ENCODE measurements at regions not wholly inside any gene's neighbourhood (a gene's known extent, or its start where the extent isn't known, plus 50 kb on each side); places are given as distances from the start of the nearest gene placed in this dataset.

DNA sequence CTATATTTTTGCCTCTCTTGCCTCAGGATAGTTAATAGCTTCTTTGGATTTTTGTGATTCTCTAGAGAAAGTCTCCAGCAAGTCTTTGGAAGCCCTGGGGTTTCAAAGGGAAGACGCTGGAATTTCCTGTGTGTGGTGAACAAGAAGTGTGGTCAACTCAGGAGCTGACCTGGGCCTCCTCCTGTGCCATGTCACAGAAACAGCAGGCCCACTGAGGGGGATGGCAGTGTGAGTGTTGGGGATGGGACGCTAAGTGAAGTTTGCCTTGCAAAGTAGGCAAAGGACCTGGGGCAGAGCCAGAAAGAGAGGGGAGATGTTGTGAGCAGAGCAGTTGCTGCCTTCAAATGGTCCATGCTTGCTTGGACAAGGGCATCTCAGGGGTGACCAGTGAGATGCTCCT lies 226.3 kb downstream of the DMRT2 start:
- Mint-ChIP-seq H3K27ac (no peak overlapping the region), H3K9me3 (no peaks in the 10 kb centered on the region), H3K4me3 (no peak overlapping the region), H3K4me1 (ENCODE audit: low read depth) (no peaks in the 10 kb centered on the region; the same call in 1 of the 2 replicates), H3K27me3 (ENCODE audit: insufficient read depth) (no peaks in the 10 kb centered on the region; the same call in 1 of the 2 replicates), H3K36me3 (ENCODE audit: low read depth) (no peaks in the 10 kb centered on the region)
- no peak for DNase-seq
- TF ChIP-seq, protein P1, sequence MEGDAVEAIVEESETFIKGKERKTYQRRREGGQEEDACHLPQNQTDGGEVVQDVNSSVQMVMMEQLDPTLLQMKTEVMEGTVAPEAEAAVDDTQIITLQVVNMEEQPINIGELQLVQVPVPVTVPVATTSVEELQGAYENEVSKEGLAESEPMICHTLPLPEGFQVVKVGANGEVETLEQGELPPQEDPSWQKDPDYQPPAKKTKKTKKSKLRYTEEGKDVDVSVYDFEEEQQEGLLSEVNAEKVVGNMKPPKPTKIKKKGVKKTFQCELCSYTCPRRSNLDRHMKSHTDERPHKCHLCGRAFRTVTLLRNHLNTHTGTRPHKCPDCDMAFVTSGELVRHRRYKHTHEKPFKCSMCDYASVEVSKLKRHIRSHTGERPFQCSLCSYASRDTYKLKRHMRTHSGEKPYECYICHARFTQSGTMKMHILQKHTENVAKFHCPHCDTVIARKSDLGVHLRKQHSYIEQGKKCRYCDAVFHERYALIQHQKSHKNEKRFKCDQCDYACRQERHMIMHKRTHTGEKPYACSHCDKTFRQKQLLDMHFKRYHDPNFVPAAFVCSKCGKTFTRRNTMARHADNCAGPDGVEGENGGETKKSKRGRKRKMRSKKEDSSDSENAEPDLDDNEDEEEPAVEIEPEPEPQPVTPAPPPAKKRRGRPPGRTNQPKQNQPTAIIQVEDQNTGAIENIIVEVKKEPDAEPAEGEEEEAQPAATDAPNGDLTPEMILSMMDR (IDR thresholded peaks at IDR 0.05): no peak

DNA sequence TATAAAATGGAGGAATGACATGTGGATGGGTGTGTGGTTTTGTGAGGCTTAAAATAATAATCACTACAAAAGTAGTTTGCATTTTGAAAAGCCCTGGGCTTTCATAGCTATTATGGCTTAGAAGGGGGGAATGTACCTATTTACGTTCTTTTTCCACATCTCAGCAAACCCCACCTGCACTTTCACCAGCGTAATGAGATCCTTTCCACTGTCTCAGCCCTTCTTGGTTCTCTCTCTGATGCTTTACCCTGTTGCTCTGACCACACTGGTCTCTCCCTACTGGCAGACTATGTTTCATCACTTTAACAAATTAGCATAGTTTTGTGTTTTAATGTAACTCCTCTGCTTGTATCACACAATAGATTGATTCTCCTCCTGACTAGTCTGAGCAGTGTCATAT lies 234.6 kb downstream of the DMRT2 start:
- no peaks in the 10 kb centered on the region for H3K4me1 Mint-ChIP-seq (ENCODE audit: low read depth)
- no peak overlapping the region for H3K4me3 Mint-ChIP-seq
- DNase-seq: no peak
- no peaks in the 10 kb centered on the region for H3K27me3 Mint-ChIP-seq (ENCODE audit: insufficient read depth)
- TF ChIP-seq, protein P1 (IDR thresholded peaks at IDR 0.05): no peak
- no peak overlapping the region for H3K27ac Mint-ChIP-seq
- peaks cover 9% of the 10 kb centered on the region for H3K9me3 Mint-ChIP-seq
- H3K36me3 Mint-ChIP-seq (ENCODE audit: low read depth): no peaks in the 10 kb centered on the region

DNA sequence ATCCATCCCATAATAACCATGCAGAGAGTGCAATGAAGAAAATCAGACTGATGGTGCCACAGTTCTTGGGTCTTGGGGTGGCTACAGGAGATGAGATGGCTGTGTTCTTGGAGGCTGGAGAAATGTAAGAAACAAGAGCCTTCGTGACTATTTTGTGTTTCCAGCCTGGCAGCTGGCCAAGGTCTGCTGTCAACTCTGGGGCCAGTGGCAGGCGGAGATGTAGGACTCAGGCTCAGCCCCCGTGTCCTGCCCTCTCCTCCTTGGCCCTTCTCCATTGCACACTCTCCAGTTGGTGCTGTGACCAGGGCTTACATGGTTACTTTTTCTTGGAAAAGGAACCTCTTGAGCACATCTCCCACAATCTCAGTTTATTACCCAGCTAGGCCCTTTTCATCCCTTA lies 235.4 kb downstream of the DMRT2 start:
- DNase-seq: no peak
- no peak overlapping the region for H3K4me3 Mint-ChIP-seq
- H3K27me3 Mint-ChIP-seq (ENCODE audit: insufficient read depth): no peaks in the 10 kb centered on the region
- H3K36me3 Mint-ChIP-seq (ENCODE audit: low read depth): no peaks in the 10 kb centered on the region
- peaks cover 9% of the 10 kb centered on the region for H3K9me3 Mint-ChIP-seq
- no peak overlapping the region for H3K27ac Mint-ChIP-seq
- TF ChIP-seq, protein P1 (IDR thresholded peaks at IDR 0.05): no peak
- no peaks in the 10 kb centered on the region for H3K4me1 Mint-ChIP-seq (ENCODE audit: low read depth)

DNA sequence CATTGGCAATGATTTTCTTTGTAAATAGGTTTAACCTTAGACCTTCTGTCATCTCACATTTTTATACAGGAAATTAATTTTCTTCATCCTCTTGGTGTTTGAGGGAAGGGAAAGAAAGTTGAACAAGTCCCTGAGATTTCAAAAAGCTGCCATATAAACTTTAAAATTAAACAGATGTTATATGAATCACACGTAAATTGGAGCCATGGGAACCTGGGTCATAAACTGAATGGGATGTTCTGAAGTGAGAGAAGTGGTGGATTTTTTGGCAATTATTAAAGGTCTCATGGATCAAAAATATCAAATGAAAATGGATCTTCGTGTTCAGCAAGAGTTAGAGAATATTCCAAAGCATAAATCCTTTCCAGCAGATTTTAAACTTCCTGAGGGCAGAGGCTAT lies 242.2 kb downstream of the DMRT2 start:
- Mint-ChIP-seq H3K27me3 (ENCODE audit: insufficient read depth) (no peaks in the 10 kb centered on the region), H3K9me3 (peaks cover 41% of the 10 kb centered on the region)

DNA sequence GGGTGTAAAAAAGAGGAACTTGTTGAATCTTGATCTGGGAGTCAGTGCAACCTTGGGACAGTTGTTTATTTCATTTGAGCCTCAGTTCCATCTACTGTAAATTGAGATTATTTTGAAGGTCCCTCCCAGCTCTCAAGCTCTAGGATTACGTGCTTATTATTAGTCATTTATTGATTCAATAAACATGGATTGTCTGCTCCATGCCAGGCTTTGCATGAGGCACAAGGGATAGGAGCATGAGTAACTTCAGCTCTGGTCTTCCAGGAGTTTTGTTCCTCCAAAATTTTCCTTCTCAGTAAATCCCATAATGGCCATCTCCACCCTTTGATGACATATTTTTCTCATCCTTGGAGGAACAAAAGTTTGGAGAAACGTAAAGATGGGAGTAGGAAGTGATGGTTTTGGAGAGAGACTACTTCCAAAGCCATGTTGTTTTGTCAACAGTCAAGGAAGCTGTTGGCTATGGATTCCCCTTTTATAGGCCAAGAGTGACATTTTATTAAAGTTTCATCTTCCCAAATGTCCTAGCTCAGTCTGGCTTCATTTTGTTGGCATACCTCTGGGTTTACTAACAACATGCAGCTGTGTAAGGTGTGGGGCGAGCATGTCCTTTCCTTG lies 244.6 kb downstream of the DMRT2 start:
- Mint-ChIP-seq H3K9me3 (peaks cover 38% of the 10 kb centered on the region), H3K36me3 (ENCODE audit: low read depth) (no peaks in the 10 kb centered on the region), H3K4me3 (no peak overlapping the region), H3K4me1 (ENCODE audit: low read depth) (no peaks in the 10 kb centered on the region), H3K27ac (no peak overlapping the region), H3K27me3 (ENCODE audit: insufficient read depth) (no peaks in the 10 kb centered on the region)
- TF ChIP-seq, protein P1 (IDR thresholded peaks at IDR 0.05): no peak
- DNase-seq: no peak

More for the DNA sequence above, 242.2 kb downstream of the DMRT2 start:
- H3K27ac Mint-ChIP-seq: no peak overlapping the region
- no peaks in the 10 kb centered on the region for H3K36me3 Mint-ChIP-seq (ENCODE audit: low read depth)
- DNase-seq: no peak
- H3K4me3 Mint-ChIP-seq: no peak overlapping the region
- H3K4me1 Mint-ChIP-seq (ENCODE audit: low read depth): no peaks in the 10 kb centered on the region
- TF ChIP-seq, protein P1 (IDR thresholded peaks at IDR 0.05): no peak
